HCT116 (cell line): ENCODE measurements at regions not wholly inside any gene's neighbourhood (a gene's known extent, or its start where the extent isn't known, plus 50 kb on each side); places are given as distances from the start of the nearest gene placed in this dataset.

Source experiments
- ATAC-seq: fragments of 200-7000 bp; cut with Tn5 transposase; 2 replicates; pipeline ENCODE4 v1.9.1; 2020; ENCODE audit warnings: mild to moderate bottlenecking, moderate library complexity
- BruUV-seq: library from RNA; stranded (reverse); fragments of 400-500 nt; replicated peaks from 2 replicates; lab custom pipeline; 2021; lab: Mats Ljungman, UMichigan
- CTCF ChIA-PET: fragments of 300-600 bp; sonication (Branson Sonifier 250); formaldehyde crosslinking; loops from one replicate; lab custom pipeline; 2021; ENCODE audit warnings: antibody characterized with exemption; lab: Charles Lee
- POLR2A ChIA-PET: fragments of 300-600, 350-600 bp; sonication (Branson Sonifier 250); formaldehyde crosslinking; loops from one replicate; lab custom pipeline; 2021; ENCODE audit warnings: antibody characterized with exemption; lab: Charles Lee
- RAD21 ChIA-PET, 2 experiments: fragments of 300-600 bp; sonication (Branson Sonifier 250); formaldehyde crosslinking; loops; one replicate each; lab custom pipeline; 2023; ENCODE audit warnings: low total read pairs in 2 of 2; ENCODE audit not compliant: uncharacterized antibody in 2 of 2, unreplicated experiment in 2 of 2, low non-redundant PET in 1 of 2; lab: Charles Lee
- DNase-seq: peaks from one replicate; pipeline ENCODE4 v3.0.0-alpha.2; 2010; ENCODE audit warnings: low read depth, low spot score
- H2AFZ ChIP-seq: fragments of 200-600 bp; shearing (Covaris generic), sonication (generic); 2 replicates; pipeline ENCODE4 v1.6.1; 2017; ENCODE audit warnings: low read depth, mixed run types, mixed read lengths, antibody characterized with exemption, low read length; ENCODE audit not compliant: poor library complexity, severe bottlenecking
- H3K27ac ChIP-seq: 2 replicates; pipeline ENCODE4 v1.5.1; 2012; ENCODE audit warnings: low read depth, low read length
- H3K27me3 ChIP-seq: fragments of 200-600 bp; sonication (generic); 2 replicates; pipeline ENCODE4 v1.6.1; 2016; ENCODE audit warnings: mixed run types, low read length, mixed read lengths; ENCODE audit not compliant: insufficient read depth
- H3K36me3 ChIP-seq, 2 experiments: fragments of 200-500 bp in 1 of 2; fragments of 200-600 bp in 1 of 2; sonication (Bioruptor generic) in 1 of 2; sonication (generic) in 1 of 2; 2 replicates each; pipeline versions ENCODE4 v1.5.1 to v1.6.1; 2014 to 2016; ENCODE audit warnings: low read length in 2 of 2, inconsistent platforms in 1 of 2, mixed read lengths in 1 of 2, mixed run types in 1 of 2; ENCODE audit not compliant: insufficient read depth in 2 of 2, control insufficient read depth in 1 of 2
- H3K4me1 ChIP-seq, 2 experiments: fragments of 200-600 bp in 1 of 2; sonication (generic) in 1 of 2; 2 replicates each; pipeline versions ENCODE4 v1.5.1 to v1.6.1; 2012 to 2017; ENCODE audit warnings: low read length in 2 of 2, inconsistent platforms in 1 of 2, mild to moderate bottlenecking in 1 of 2, mixed read lengths in 1 of 2, mixed run types in 1 of 2, moderate library complexity in 1 of 2; ENCODE audit not compliant: insufficient read depth in 2 of 2, control insufficient read depth in 1 of 2
- H3K4me2 ChIP-seq: fragments of 200-600 bp; sonication (generic); 2 replicates; pipeline ENCODE4 v1.6.1; 2017; ENCODE audit warnings: mixed run types, low read length, mixed read lengths
- H3K4me3 ChIP-seq, 2 experiments: fragments of 200-600 bp in 1 of 2; sonication (generic) in 1 of 2; replicated peaks in 1 of 2; 2 replicates each; pipeline ENCODE4 v1.5.1; 2011 to 2016; ENCODE audit warnings: low read length in 2 of 2, control low read depth in 1 of 2, low read depth in 1 of 2, mild to moderate bottlenecking in 1 of 2, mixed read lengths in 1 of 2, mixed run types in 1 of 2
- H3K79me2 ChIP-seq: fragments of 200-600 bp; sonication (generic); 2 replicates; pipeline ENCODE4 v1.6.1; 2017; ENCODE audit warnings: mild to moderate bottlenecking, mixed run types, low read length, moderate library complexity, mixed read lengths; ENCODE audit not compliant: insufficient read depth
- H3K9ac ChIP-seq: fragments of 200-600 bp; sonication (generic); 2 replicates; pipeline ENCODE4 v1.6.1; 2016; ENCODE audit warnings: low read length, mixed read lengths
- H3K9me2 ChIP-seq: fragments of 200-600 bp; sonication (generic), shearing (Covaris generic); 2 replicates; pipeline ENCODE4 v1.6.1; 2017; ENCODE audit warnings: mixed run types, mild to moderate bottlenecking, moderate library complexity; ENCODE audit not compliant: insufficient read depth
- H3K9me3 ChIP-seq, 2 experiments: fragments of 200-500 bp in 1 of 2; fragments of 200-600 bp in 1 of 2; sonication (Bioruptor generic) in 1 of 2; sonication (generic) in 1 of 2; 2 replicates each; pipeline ENCODE4 v1.6.1; 2014 to 2017; ENCODE audit warnings: low read length in 2 of 2, mixed read lengths in 2 of 2, inconsistent platforms in 1 of 2, low read depth in 1 of 2, mild to moderate bottlenecking in 1 of 2, mixed run types in 1 of 2, moderate library complexity in 1 of 2; ENCODE audit not compliant: control insufficient read depth in 1 of 2, insufficient read depth in 1 of 2
- H4K20me1 ChIP-seq: fragments of 200-600 bp; sonication (generic), shearing (Covaris generic); 2 replicates; pipeline ENCODE4 v1.6.1; 2017; ENCODE audit warnings: mixed run types, mild to moderate bottlenecking, moderate library complexity; ENCODE audit not compliant: insufficient read depth
- ATF3 ChIP-seq: IDR thresholded peaks from 2 replicates; pipeline ENCODE4 v1.6.1; 2012
- CEBPB ChIP-seq: IDR thresholded peaks from 2 replicates; pipeline ENCODE4 v1.6.1; 2012; ENCODE audit warnings: low read depth
- EGR1 ChIP-seq: IDR thresholded peaks from 2 replicates; pipeline ENCODE4 v1.6.1; 2012; ENCODE audit warnings: low read depth
- ELF1 ChIP-seq: IDR thresholded peaks from 2 replicates; pipeline ENCODE4 v1.6.1; 2012; ENCODE audit warnings: low read depth, borderline replicate concordance
- EZH2 ChIP-seq: fragments of 200-600 bp; sonication (generic); IDR thresholded peaks from 2 replicates; pipeline ENCODE4 v1.6.1; 2017; ENCODE audit warnings: antibody characterized with exemption, mixed run types
- EZH2phosphoT487 ChIP-seq: fragments of 200-600 bp; IDR thresholded peaks from 2 replicates; pipeline ENCODE4 v1.6.1; 2018; ENCODE audit warnings: antibody characterized with exemption, borderline replicate concordance
- FOSL1 ChIP-seq: IDR thresholded peaks from 2 replicates; pipeline ENCODE4 v1.6.1; 2012; ENCODE audit warnings: low read depth
- JUND ChIP-seq: IDR thresholded peaks from 2 replicates; pipeline ENCODE4 v1.6.1; 2012
- POLR2A ChIP-seq: IDR thresholded peaks from 2 replicates; pipeline ENCODE4 v1.7.0; 2011; ENCODE audit warnings: borderline replicate concordance; ENCODE audit not compliant: insufficient read depth, insufficient read length; ENCODE audit errors: extremely low read depth
- RAD21 ChIP-seq: IDR thresholded peaks from 2 replicates; pipeline ENCODE4 v1.6.1; 2012; ENCODE audit warnings: low read depth, mild to moderate bottlenecking
- REST ChIP-seq: IDR thresholded peaks from 2 replicates; pipeline ENCODE4 v1.6.1; 2012; ENCODE audit warnings: low read depth
- SP1 ChIP-seq: IDR thresholded peaks from 2 replicates; pipeline ENCODE4 v1.6.1; 2012; ENCODE audit warnings: low read depth
- SRF ChIP-seq: IDR thresholded peaks from 2 replicates; pipeline ENCODE4 v1.6.1; 2012; ENCODE audit warnings: low read depth
- YY1 ChIP-seq: IDR thresholded peaks from 2 replicates; pipeline ENCODE4 v1.6.1; 2011; ENCODE audit warnings: low read length, low read depth, moderate library complexity, mild to moderate bottlenecking; ENCODE audit not compliant: insufficient replicate concordance; ENCODE audit errors: extremely low read depth
- ZNF274 ChIP-seq: fragments of 200-500 bp; sonication (Bioruptor generic); IDR thresholded peaks from 2 replicates; pipeline ENCODE4 v1.6.1; 2014; ENCODE audit warnings: mild to moderate bottlenecking, low read depth, low read length, inconsistent platforms
- intact Hi-C: fragments of 100-400 bp; cut with micrococcal nuclease; formaldehyde crosslinking; loops from 2 replicates; pipeline ENCODE4 v1.10.0; 2022
- TF ChIP-seq, protein P1 (sequence below): IDR thresholded peaks from 2 replicates; pipeline ENCODE4 v1.6.1; 2012
- TF ChIP-seq, protein P2 (sequence below): IDR thresholded peaks from 2 replicates; pipeline ENCODE4 v1.6.1; 2011; ENCODE audit warnings: mild to moderate bottlenecking, low read length, moderate library complexity; ENCODE audit not compliant: insufficient replicate concordance; ENCODE audit errors: extremely low read depth

DNA sequence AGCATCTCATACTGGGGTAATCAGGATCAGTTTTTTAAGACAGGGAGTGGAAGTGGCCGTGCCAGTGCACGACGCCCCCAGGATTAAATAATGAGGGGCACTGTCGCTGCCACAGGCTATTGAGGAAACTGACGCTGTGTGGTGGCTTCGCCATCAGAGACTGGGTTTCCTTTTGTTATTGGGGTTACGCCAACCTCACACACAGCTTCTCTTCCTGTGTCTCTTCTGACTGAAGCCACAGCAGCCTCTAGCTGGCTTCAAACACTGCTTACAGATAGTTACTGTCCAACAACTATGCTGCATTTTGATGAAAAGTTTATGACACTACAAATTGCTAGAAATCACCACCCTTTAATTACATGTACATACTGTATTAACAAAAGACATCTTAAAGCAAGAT is 521.9 kb upstream of the SALL3 start (continued):
- TF ChIP-seq, protein P1, sequence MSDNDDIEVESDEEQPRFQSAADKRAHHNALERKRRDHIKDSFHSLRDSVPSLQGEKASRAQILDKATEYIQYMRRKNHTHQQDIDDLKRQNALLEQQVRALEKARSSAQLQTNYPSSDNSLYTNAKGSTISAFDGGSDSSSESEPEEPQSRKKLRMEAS, result no peak
- TF ChIP-seq JUND (no peak), EZH2 (no peak)

- Histone ChIP-seq H3K9ac (no peak overlapping the region), H3K79me2 (no peaks in the 10 kb centered on the region), H3K27ac (no peak overlapping the region), H3K9me2 (no peaks in the 10 kb centered on the region), H3K27me3 (no peaks in the 10 kb centered on the region), H3K36me3 (no peaks in the 10 kb centered on the region), H3K4me1 (no peaks in the 10 kb centered on the region), H3K9me3 (peaks cover 0 to 5% of the 10 kb centered on the region in 2 experiments; a peak in 2 of 4 replicates), H4K20me1 (no peaks in the 10 kb centered on the region), H3K4me3 (no peak overlapping the region), H2AFZ (no peak overlapping the region), H3K4me2 (no peak overlapping the region)
- no TSS peak for BruUV-seq
- ATAC-seq (no peak), DNase-seq (no peak)
- ChIA-PET POLR2A (no interaction called here), RAD21 (no interaction called here), CTCF (no interaction called here)
- intact Hi-C loops, result no loop called here
- no peak for TF ChIP-seq ZNF274
- TF ChIP-seq, protein P2, sequence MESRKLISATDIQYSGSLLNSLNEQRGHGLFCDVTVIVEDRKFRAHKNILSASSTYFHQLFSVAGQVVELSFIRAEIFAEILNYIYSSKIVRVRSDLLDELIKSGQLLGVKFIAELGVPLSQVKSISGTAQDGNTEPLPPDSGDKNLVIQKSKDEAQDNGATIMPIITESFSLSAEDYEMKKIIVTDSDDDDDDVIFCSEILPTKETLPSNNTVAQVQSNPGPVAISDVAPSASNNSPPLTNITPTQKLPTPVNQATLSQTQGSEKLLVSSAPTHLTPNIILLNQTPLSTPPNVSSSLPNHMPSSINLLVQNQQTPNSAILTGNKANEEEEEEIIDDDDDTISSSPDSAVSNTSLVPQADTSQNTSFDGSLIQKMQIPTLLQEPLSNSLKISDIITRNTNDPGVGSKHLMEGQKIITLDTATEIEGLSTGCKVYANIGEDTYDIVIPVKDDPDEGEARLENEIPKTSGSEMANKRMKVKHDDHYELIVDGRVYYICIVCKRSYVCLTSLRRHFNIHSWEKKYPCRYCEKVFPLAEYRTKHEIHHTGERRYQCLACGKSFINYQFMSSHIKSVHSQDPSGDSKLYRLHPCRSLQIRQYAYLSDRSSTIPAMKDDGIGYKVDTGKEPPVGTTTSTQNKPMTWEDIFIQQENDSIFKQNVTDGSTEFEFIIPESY, result no peak
- TF ChIP-seq SRF, result no peak
- no peak for TF ChIP-seq ELF1
- no peak for TF ChIP-seq CEBPB
- no peak for TF ChIP-seq REST
- no peak for TF ChIP-seq SP1
- TF ChIP-seq POLR2A, result no peak
- TF ChIP-seq JUND, result no peak
- no peak for TF ChIP-seq EGR1
- no peak for TF ChIP-seq ATF3
- no peak for TF ChIP-seq EZH2phosphoT487
- TF ChIP-seq FOSL1, result no peak
- TF ChIP-seq RAD21, result no peak
- TF ChIP-seq YY1, result no peak
Observed at GRCh38 chr18:78458356-78458755, 521.3 kb upstream of the SALL3 start.
